CD4-positive, alpha-beta T cell (primary cell): ENCODE measurements at regions not wholly inside any gene's neighbourhood (a gene's known extent, or its start where the extent isn't known, plus 50 kb on each side); places are given as distances from the start of the nearest gene placed in this dataset.

ENCODE experiments used
- ATAC-seq: fragments of 200-7000 bp; cut with Tn5 transposase; one replicate; pipeline ENCODE4 v1.10.0; 2022; ENCODE audit warnings: mild to moderate bottlenecking; ENCODE audit not compliant: poor library complexity
- CTCF ChIA-PET: fragments of 350-600 bp; sonication (Branson Sonifier 250); formaldehyde crosslinking; loops from one replicate; lab custom pipeline; 2021; ENCODE audit warnings: antibody characterized with exemption, inconsistent platforms; lab: Charles Lee
- POLR2A ChIA-PET: fragments of 350-600 bp; sonication (Branson Sonifier 250); formaldehyde crosslinking; loops from one replicate; lab custom pipeline; 2021; ENCODE audit warnings: antibody characterized with exemption, inconsistent platforms; lab: Charles Lee
- DNase-seq, 14 experiments: peaks; one replicate each; pipeline ENCODE4 v3.0.0-alpha.2; 2013 to 2020; ENCODE audit warnings: mixed read lengths in 2 of 14
- H3K27ac ChIP-seq, 2 donors: one replicate each; pipeline versions ENCODE4 v1.5.1 to v1.7.0; 2013; ENCODE audit warnings: low read length in 2 of 2, low read depth in 1 of 2, mild to moderate bottlenecking in 1 of 2
- H3K27me3 ChIP-seq, 2 experiments: 1 replicate in 1 of 2; 2 replicates in 1 of 2; pipeline versions ENCODE4 v1.6.1 to v1.7.0; 2013; ENCODE audit warnings: low read length in 2 of 2, control low read depth in 1 of 2, mild to moderate bottlenecking in 1 of 2, moderate library complexity in 1 of 2; ENCODE audit not compliant: insufficient read depth in 2 of 2, control insufficient read depth in 1 of 2
- H3K36me3 ChIP-seq: one replicate; pipeline ENCODE4 v1.6.1; 2013; ENCODE audit warnings: low read length, control low read depth; ENCODE audit not compliant: insufficient read depth
- H3K4me1 ChIP-seq: one replicate; pipeline ENCODE4 v1.6.1; 2013; ENCODE audit warnings: low read length, control low read depth; ENCODE audit not compliant: insufficient read depth
- H3K4me3 ChIP-seq: one replicate; pipeline ENCODE4 v1.5.1; 2013; ENCODE audit warnings: mild to moderate bottlenecking, low read length, moderate library complexity
- H3K9me3 ChIP-seq, 2 experiments: 1 replicate in 1 of 2; 2 replicates in 1 of 2; pipeline versions ENCODE4 v1.6.1 to v1.7.0; 2013; ENCODE audit warnings: low read length in 2 of 2, mild to moderate bottlenecking in 2 of 2, control low read depth in 1 of 2, moderate library complexity in 1 of 2; ENCODE audit not compliant: control insufficient read depth in 1 of 2, insufficient read depth in 1 of 2
- H3K27ac Mint-ChIP-seq: one replicate; pipeline ENCODE4 v1.8.0; 2020; ENCODE audit warnings: mixed read lengths
- H3K27me3 Mint-ChIP-seq: one replicate; pipeline ENCODE4 v1.8.0; 2021; ENCODE audit warnings: mixed read lengths
- H3K36me3 Mint-ChIP-seq: one replicate; pipeline ENCODE4 v1.8.0; 2021; ENCODE audit warnings: low read depth, mixed read lengths
- H3K4me1 Mint-ChIP-seq: one replicate; pipeline ENCODE4 v1.8.0; 2021; ENCODE audit warnings: low read depth, mixed read lengths
- H3K4me3 Mint-ChIP-seq: one replicate; pipeline ENCODE4 v1.8.0; 2020; ENCODE audit warnings: mild to moderate bottlenecking, mixed read lengths
- H3K9me3 Mint-ChIP-seq: one replicate; pipeline ENCODE4 v1.8.0; 2020; ENCODE audit warnings: mixed read lengths
- intact Hi-C, 2 experiments: fragments of 100-400 bp; cut with DNase I in 1 of 2; cut with micrococcal nuclease in 1 of 2; formaldehyde crosslinking; loops; one replicate each; pipeline versions ENCODE4 v1.15.1 to v1.9.0; 2023 to 2025; cut with DNase I, micrococcal nuclease
- TF ChIP-seq, protein P1 (sequence below): fragments of 200-600 bp; IDR thresholded peaks from one replicate; pipeline ENCODE4 v1.8.0; 2022; ENCODE audit warnings: antibody characterized with exemption, mild to moderate bottlenecking

DNA sequence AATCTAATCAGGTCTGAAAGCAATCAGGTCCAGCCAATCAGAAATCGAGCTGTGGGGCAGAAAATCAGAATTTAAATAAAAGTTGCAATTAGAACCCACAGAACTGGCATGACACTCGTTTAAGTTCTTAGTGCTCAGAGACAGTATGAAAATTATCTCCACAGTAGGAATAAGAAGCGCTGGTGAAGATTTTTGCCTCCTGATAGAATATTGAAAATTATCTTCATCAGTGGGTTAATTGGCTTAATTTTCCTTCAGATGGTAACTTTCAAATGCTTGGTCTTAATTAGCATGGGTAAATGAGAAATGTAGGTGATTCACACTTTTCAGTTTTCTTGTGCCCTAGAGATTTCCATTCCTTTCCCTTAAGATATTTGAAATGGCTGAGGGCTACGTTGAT lies 109.1 kb upstream of the MDFIC2 start:
- Histone ChIP-seq H3K27me3 (peaks cover 0 to 6% of the 10 kb centered on the region in 2 experiments), H3K4me1 (no peaks in the 10 kb centered on the region), H3K27ac (no peak overlapping the region), H3K9me3 (peaks cover 0 to 9% of the 10 kb centered on the region in 2 experiments), H3K4me3 (no peak overlapping the region), H3K36me3 (no peaks in the 10 kb centered on the region)
- CTCF ChIA-PET: no interaction called here
- TF ChIP-seq, protein P1, sequence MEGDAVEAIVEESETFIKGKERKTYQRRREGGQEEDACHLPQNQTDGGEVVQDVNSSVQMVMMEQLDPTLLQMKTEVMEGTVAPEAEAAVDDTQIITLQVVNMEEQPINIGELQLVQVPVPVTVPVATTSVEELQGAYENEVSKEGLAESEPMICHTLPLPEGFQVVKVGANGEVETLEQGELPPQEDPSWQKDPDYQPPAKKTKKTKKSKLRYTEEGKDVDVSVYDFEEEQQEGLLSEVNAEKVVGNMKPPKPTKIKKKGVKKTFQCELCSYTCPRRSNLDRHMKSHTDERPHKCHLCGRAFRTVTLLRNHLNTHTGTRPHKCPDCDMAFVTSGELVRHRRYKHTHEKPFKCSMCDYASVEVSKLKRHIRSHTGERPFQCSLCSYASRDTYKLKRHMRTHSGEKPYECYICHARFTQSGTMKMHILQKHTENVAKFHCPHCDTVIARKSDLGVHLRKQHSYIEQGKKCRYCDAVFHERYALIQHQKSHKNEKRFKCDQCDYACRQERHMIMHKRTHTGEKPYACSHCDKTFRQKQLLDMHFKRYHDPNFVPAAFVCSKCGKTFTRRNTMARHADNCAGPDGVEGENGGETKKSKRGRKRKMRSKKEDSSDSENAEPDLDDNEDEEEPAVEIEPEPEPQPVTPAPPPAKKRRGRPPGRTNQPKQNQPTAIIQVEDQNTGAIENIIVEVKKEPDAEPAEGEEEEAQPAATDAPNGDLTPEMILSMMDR: no peak
- POLR2A ChIA-PET: no interaction called here
- H3K4me1 Mint-ChIP-seq: no peaks in the 10 kb centered on the region
- no peak overlapping the region for H3K4me3 Mint-ChIP-seq
- peaks cover 69% of the 10 kb centered on the region for H3K27me3 Mint-ChIP-seq
- H3K9me3 Mint-ChIP-seq: no peaks in the 10 kb centered on the region
- no peak overlapping the region for H3K27ac Mint-ChIP-seq
- no peaks in the 10 kb centered on the region for H3K36me3 Mint-ChIP-seq
- intact Hi-C loops: no loop called here
- DNase-seq (no peak), ATAC-seq (no peak)

DNA sequence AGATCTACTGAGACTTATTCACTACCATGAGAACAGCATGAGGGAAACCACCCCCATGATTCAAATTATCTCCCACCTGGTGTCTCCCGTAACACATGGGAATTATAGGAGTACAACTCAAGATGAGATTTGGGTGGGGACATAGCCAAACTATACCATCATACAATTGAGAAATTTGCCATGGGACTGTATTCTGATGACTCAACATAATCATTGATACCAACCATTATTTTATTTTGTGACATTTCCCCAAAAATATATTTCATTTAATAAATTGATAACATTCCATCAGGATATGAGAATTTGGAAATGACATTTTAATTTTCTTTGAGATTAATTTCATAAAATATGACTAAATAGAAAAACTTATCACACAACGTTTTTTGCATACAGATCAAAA lies 96.6 kb upstream of the MDFIC2 start:
- ChIA-PET POLR2A (no interaction called here), CTCF (no interaction called here)
- no peaks in the 10 kb centered on the region for H3K36me3 Mint-ChIP-seq
- H3K27ac ChIP-seq: no peak overlapping the region
- H3K27me3 Mint-ChIP-seq: peaks cover 6% of the 10 kb centered on the region
- TF ChIP-seq, protein P1: no peak
- H3K9me3 Mint-ChIP-seq: peaks cover 5% of the 10 kb centered on the region
- H3K36me3 ChIP-seq: no peaks in the 10 kb centered on the region
- intact Hi-C loops: no loop called here
- no peak overlapping the region for H3K4me3 ChIP-seq
- ATAC-seq: no peak
- no peaks in the 10 kb centered on the region for H3K4me1 Mint-ChIP-seq
- no peak overlapping the region for H3K4me3 Mint-ChIP-seq
- H3K9me3 ChIP-seq: peaks cover 0 to 6% of the 10 kb centered on the region in 2 experiments
- no peaks in the 10 kb centered on the region for H3K4me1 ChIP-seq
- no peak for DNase-seq
- H3K27me3 ChIP-seq: no peaks in the 10 kb centered on the region
- no peak overlapping the region for H3K27ac Mint-ChIP-seq

DNA sequence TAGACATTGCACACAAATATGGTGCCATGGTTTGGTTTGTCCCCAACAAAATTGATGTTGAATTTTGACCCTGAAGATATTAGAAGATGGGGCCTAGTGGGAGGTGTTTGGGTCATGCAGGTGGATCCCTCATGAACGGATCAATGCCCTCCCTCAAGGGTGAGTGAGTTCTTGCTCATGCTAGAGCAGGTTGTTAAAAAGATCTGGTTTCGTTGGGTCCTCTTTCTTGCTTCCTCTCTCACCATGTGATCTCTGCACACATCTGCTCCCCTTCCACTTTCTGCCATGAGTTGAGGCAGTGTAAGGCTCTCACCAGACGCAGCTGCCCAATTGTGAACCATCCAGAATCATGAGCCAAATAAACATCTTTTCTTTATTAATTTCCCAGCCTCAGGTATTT lies 87.8 kb upstream of the MDFIC2 start:
- no peak for ATAC-seq
- Mint-ChIP-seq H3K9me3 (peaks cover 3% of the 10 kb centered on the region), H3K4me3 (no peak overlapping the region), H3K36me3 (no peaks in the 10 kb centered on the region), H3K4me1 (no peaks in the 10 kb centered on the region), H3K27me3 (peaks cover 14% of the 10 kb centered on the region), H3K27ac (no peak overlapping the region)
- Histone ChIP-seq H3K4me1 (no peaks in the 10 kb centered on the region), H3K9me3 (no peaks in the 10 kb centered on the region), H3K4me3 (no peak overlapping the region), H3K36me3 (no peaks in the 10 kb centered on the region), H3K27ac (no peak overlapping the region), H3K27me3 (no peaks in the 10 kb centered on the region)
- no peak for DNase-seq
- ChIA-PET POLR2A (no interaction called here), CTCF (no interaction called here)
- TF ChIP-seq, protein P1: no peak
- intact Hi-C loops: no loop called here
